AG09309 (cell line): ENCODE measurements at regions not wholly inside any gene's neighbourhood (a gene's known extent, or its start where the extent isn't known, plus 50 kb on each side); places are given as distances from the start of the nearest gene placed in this dataset.

Experiments used
- DNase-seq: peaks from one replicate; pipeline ENCODE4 v3.0.0-alpha.2; 2010; ENCODE audit warnings: low read depth
- H3K4me3 ChIP-seq: 2 replicates; pipeline ENCODE4 v1.5.1; 2011; ENCODE audit warnings: mild to moderate bottlenecking, low read depth, low read length, moderate library complexity; ENCODE audit not compliant: control insufficient read depth
- TF ChIP-seq, protein P1 (sequence below): IDR thresholded peaks from 2 replicates; pipeline ENCODE4 v1.5.1; 2011; ENCODE audit warnings: mild to moderate bottlenecking, low read depth, low read length, inconsistent platforms; ENCODE audit not compliant: insufficient read depth, control insufficient read depth; ENCODE audit errors: missing control alignments

- TF ChIP-seq, protein P1, sequence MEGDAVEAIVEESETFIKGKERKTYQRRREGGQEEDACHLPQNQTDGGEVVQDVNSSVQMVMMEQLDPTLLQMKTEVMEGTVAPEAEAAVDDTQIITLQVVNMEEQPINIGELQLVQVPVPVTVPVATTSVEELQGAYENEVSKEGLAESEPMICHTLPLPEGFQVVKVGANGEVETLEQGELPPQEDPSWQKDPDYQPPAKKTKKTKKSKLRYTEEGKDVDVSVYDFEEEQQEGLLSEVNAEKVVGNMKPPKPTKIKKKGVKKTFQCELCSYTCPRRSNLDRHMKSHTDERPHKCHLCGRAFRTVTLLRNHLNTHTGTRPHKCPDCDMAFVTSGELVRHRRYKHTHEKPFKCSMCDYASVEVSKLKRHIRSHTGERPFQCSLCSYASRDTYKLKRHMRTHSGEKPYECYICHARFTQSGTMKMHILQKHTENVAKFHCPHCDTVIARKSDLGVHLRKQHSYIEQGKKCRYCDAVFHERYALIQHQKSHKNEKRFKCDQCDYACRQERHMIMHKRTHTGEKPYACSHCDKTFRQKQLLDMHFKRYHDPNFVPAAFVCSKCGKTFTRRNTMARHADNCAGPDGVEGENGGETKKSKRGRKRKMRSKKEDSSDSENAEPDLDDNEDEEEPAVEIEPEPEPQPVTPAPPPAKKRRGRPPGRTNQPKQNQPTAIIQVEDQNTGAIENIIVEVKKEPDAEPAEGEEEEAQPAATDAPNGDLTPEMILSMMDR, result no peak
- DNase-seq, result no peak
- no peak overlapping the region for H3K4me3 ChIP-seq
Observed at GRCh38 chr2:236659758-236660150, 90.1 kb downstream of the ACKR3 start.

DNA sequence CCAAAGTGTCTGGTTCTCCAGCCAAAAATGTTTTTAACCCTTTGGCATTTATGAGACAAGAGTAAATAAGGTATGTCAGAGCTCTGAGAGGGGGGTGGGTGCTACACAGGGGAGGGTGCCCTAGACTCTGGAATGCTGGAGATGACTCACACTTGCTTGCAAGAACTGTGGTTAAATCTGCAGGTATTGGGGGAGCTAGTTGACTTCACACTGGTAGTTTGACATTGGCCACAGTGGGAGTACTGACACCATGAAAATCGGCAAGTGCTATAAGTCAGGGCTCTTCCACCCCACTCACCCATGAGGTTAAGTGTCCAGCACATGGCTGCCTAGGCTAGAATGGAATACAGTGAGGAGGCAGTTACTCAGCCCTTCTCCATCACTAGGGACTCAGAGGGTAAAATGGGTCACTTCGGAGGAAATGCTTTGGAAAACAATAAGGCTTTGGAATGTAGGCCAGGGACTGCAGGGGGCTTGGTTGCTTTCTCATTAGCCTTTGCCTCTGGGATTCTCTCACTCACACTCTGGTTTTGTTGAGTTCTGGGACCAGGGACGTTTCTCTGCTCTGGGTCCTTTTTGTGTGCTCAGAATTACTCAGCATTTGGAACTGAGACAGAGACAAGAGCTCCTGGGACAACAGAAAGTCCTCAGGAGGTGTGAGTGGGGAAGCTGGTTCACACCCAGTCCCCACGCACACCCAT, 91.6 kb downstream of the ACKR3 start:
- no peak overlapping the region for H3K4me3 ChIP-seq
- TF ChIP-seq, protein P1, result no peak
- no peak for DNase-seq

- no peak overlapping the region for H3K4me3 ChIP-seq
Observed at GRCh38 chr2:236661762-236662110, 92.1 kb downstream of the ACKR3 start.

GRCh38 chr2:236662231-236663185, 92.9 kb downstream of the ACKR3 start:
- TF ChIP-seq, protein P1, result no peak
- DNase-seq, result no peak
- no peak overlapping the region for H3K4me3 ChIP-seq

More at GRCh38 chr2:236661762-236662110, 92.1 kb downstream of the ACKR3 start:
- no peak for DNase-seq
- TF ChIP-seq, protein P1, result no peak

DNA sequence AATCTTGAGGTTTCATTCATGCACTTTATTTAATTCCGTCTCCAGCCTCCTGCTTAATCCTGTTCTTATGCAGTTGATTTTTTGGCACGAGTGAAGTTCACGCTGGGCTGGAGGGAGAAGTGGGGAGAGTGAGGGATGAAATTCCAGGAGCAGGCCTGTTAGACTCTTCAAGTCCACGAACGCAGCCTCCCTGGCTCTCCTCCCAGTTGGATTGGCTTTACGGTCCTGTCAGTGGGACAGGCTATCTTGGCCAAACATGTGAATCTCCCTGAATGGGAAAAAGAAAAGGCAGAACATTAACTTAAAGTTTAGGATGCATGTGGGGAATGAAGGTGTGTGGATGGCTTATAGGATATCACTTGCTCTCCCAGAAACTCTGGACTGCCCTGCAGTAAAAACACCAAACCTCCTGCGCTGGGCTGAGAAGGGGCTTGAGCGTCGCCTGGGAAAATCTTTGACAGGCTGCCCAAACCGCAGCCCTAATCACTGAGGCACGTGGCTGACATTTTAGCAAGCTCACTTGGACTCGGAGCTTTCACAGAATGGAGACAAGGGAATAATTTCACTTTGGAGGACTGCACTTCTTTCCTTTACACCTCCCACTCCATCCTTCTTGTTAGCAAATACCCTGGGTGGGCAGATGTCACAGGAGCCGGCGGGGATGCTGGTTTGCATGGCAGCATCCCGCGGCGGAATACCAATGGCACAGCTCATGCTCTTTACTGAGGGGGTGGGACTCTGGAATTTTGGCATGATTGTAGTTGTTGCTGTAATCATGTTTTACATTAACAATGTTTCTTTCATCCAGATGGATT, 93.9 kb downstream of the ACKR3 start:
- H3K4me3 ChIP-seq, result no peak overlapping the region
- no peak for DNase-seq
- TF ChIP-seq, protein P1, result no peak

DNA sequence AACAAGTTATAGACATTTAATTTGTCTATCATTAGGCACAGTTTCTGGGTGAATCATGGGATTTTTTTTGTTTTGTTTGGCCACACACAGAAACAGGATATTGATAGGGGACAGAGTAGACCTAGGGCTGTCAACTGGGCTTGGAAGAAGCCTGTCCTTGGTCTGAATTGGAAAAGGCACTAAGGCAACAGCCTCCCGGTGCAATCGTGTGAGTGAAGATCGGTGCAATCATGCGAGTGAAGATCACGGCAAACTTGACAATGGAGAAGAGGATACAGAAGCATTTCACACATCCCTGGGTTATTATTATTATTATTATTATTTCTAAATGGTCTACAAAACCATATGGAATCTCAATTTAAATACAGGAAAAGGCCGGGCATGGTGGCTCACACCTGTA, 94.5 kb downstream of the ACKR3 start:
- DNase-seq, result no peak
- H3K4me3 ChIP-seq, result no peak overlapping the region
- TF ChIP-seq, protein P1, result no peak
